ENCODE measurements at regions not wholly inside any gene's neighbourhood (a gene's known extent, or its start where the extent isn't known, plus 50 kb on each side); places are given as distances from the start of the nearest gene placed in this dataset.

DNA sequence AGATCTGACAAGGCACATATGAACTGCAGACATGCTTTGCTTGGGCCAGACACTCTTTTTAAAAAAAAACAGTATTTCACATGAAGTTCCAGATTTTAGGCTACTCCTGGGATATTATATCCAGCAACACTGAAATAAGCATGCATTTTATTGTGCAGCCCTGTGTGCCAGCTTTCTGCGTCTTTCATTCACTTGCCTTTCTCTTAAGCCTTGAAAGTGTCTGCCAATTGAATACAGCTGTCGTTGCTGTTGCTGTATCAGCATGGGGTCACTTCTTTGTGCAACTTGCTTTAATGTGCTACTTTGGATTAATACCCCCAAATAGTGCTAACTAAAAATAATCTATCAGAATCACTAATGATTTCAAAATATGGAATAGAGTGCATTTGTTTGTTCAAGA, 657.8 kb downstream of the SLITRK6 start:
- TF ChIP-seq, protein P1, sequence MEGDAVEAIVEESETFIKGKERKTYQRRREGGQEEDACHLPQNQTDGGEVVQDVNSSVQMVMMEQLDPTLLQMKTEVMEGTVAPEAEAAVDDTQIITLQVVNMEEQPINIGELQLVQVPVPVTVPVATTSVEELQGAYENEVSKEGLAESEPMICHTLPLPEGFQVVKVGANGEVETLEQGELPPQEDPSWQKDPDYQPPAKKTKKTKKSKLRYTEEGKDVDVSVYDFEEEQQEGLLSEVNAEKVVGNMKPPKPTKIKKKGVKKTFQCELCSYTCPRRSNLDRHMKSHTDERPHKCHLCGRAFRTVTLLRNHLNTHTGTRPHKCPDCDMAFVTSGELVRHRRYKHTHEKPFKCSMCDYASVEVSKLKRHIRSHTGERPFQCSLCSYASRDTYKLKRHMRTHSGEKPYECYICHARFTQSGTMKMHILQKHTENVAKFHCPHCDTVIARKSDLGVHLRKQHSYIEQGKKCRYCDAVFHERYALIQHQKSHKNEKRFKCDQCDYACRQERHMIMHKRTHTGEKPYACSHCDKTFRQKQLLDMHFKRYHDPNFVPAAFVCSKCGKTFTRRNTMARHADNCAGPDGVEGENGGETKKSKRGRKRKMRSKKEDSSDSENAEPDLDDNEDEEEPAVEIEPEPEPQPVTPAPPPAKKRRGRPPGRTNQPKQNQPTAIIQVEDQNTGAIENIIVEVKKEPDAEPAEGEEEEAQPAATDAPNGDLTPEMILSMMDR (IDR thresholded peaks at IDR 0.05; ENCODE audit: low read length): no peak
- no peak for TF ChIP-seq EZH2 (IDR thresholded peaks at IDR 0.05; ENCODE audit: borderline replicate concordance, low read length)
